Upper lobe of left lung (tissue), 6 donors: ENCODE measurements at regions not wholly inside any gene's neighbourhood (a gene's known extent, or its start where the extent isn't known, plus 50 kb on each side); places are given as distances from the start of the nearest gene placed in this dataset.

Experiments
- ATAC-seq, 2 donors: fragments of 200-7000 bp; cut with Tn5 transposase; one replicate each; pipeline ENCODE4 v1.9.1; 2022; ENCODE audit warnings: mild to moderate bottlenecking in 2 of 2, moderate library complexity in 2 of 2; ENCODE audit not compliant: low FRiP score in 2 of 2
- DNase-seq, 2 donors: peaks; one replicate each; pipeline ENCODE4 v3.0.0-alpha.2; 2019 to 2020
- H3K27ac ChIP-seq, 4 donors: fragments of 200-600 bp; sonication (generic); one replicate each; pipeline ENCODE4 v1.5.1; 2016 to 2019
- H3K27me3 ChIP-seq, 4 donors: fragments of 200-600 bp; sonication (generic); one replicate each; pipeline ENCODE4 v1.5.1; 2017 to 2019
- H3K36me3 ChIP-seq, 4 donors: fragments of 200-600 bp; sonication (generic); one replicate each; pipeline ENCODE4 v1.5.1; 2016 to 2019
- H3K4me1 ChIP-seq, 4 donors: fragments of 200-600 bp; sonication (generic); one replicate each; pipeline ENCODE4 v1.5.1; 2018 to 2019
- H3K4me3 ChIP-seq, 4 donors: fragments of 200-600 bp; sonication (generic); one replicate each; pipeline ENCODE4 v1.5.1; 2017 to 2019; ENCODE audit warnings: mild to moderate bottlenecking in 2 of 4, moderate library complexity in 1 of 4
- H3K9me3 ChIP-seq, 4 donors: fragments of 200-600 bp; sonication (generic); one replicate each; pipeline ENCODE4 v1.5.1; 2018 to 2019
- CTCF ChIP-seq, 6 experiments: fragments of 450-650 bp in 4 of 6; fragments of 200-600 bp in 2 of 6; sonication (generic) in 2 of 6; IDR thresholded peaks; one replicate each; pipeline ENCODE4 v1.5.1; 2016 to 2019; ENCODE audit warnings: antibody characterized with exemption in 6 of 6
- EP300 ChIP-seq, 4 donors: sonication (generic); formaldehyde crosslinking; IDR thresholded peaks; one replicate each; pipeline ENCODE4 v1.5.1; 2017; ENCODE audit warnings: antibody characterized with exemption in 4 of 4, control low read depth in 2 of 4
- POLR2A ChIP-seq, 4 donors: fragments of 450-650 bp; IDR thresholded peaks; one replicate each; pipeline ENCODE4 v1.5.1; 2016 to 2017; ENCODE audit warnings: antibody characterized with exemption in 4 of 4, mild to moderate bottlenecking in 2 of 4
- POLR2AphosphoS5 ChIP-seq, 2 donors: sonication (generic); formaldehyde crosslinking; IDR thresholded peaks; one replicate each; pipeline ENCODE4 v1.5.1; 2017; ENCODE audit warnings: antibody characterized with exemption in 2 of 2
- WGBS, 2 donors: methylation state at CpG; one replicate each; pipeline ENCODE4 v1.1.5; 2017 to 2018; 5-methylcytosine and 5-hydroxymethylcytosine counted together
- donor health status: DM: no; HTN: no; CAD: no; lungs with moderate emphysema.
- donor health status: DM: no; HTN: yes; CAD: no; lungs with severe emphysema.

GRCh38 chr5:126104951-126105350 is 318.3 kb upstream of the GRAMD2B start:
- H3K4me1 ChIP-seq, result no peaks in the 10 kb centered on the region
- DNase-seq, result no peak
- H3K4me3 ChIP-seq, result no peak overlapping the region
- 0 to 50% methylated on average over 1 of the region's 1 CpG for WGBS, 2 donors
- H3K27me3 ChIP-seq, result no peaks in the 10 kb centered on the region
- TF ChIP-seq EP300 (IDR thresholded peaks at IDR 0.05) (no peak), POLR2AphosphoS5 (IDR thresholded peaks at IDR 0.05) (no peak), POLR2A (IDR thresholded peaks at IDR 0.05) (no peak), CTCF (IDR thresholded peaks at IDR 0.05) (no peak)
- H3K27ac ChIP-seq, result no peak overlapping the region
- ATAC-seq, result no peak
- no peaks in the 10 kb centered on the region for H3K36me3 ChIP-seq
- H3K9me3 ChIP-seq, result no peaks in the 10 kb centered on the region

- WGBS, 2 donors, result 82 to 86% methylated on average over 3 of the region's 3 CpGs
- H3K4me3 ChIP-seq, result no peak overlapping the region
Observed at GRCh38 chr5:126106029-126106428, 317.2 kb upstream of the GRAMD2B start.

GRCh38 chr5:126107381-126107780 is 315.8 kb upstream of the GRAMD2B start:
- WGBS, 2 donors, result 100% methylated on average over 2 of the region's 2 CpGs
- no peak overlapping the region for H3K4me3 ChIP-seq
- no peaks in the 10 kb centered on the region for H3K36me3 ChIP-seq
- ATAC-seq, result no peak
- H3K9me3 ChIP-seq, result peaks cover 0 to 4% (median 0%) of the 10 kb centered on the region in 4 donors
- no peaks in the 10 kb centered on the region for H3K4me1 ChIP-seq
- TF ChIP-seq EP300 (IDR thresholded peaks at IDR 0.05) (no peak), POLR2AphosphoS5 (IDR thresholded peaks at IDR 0.05) (no peak), POLR2A (IDR thresholded peaks at IDR 0.05) (no peak), CTCF (IDR thresholded peaks at IDR 0.05) (no peak)
- no peak overlapping the region for H3K27ac ChIP-seq
- H3K27me3 ChIP-seq, result no peaks in the 10 kb centered on the region
- DNase-seq, result no peak

More at GRCh38 chr5:126106029-126106428, 317.2 kb upstream of the GRAMD2B start:
- DNase-seq, result no peak
- no peaks in the 10 kb centered on the region for H3K36me3 ChIP-seq
- no peak for TF ChIP-seq EP300 (IDR thresholded peaks at IDR 0.05)
- no peak for TF ChIP-seq POLR2A (IDR thresholded peaks at IDR 0.05)
- TF ChIP-seq POLR2AphosphoS5 (IDR thresholded peaks at IDR 0.05), result no peak
- no peak for TF ChIP-seq CTCF (IDR thresholded peaks at IDR 0.05)
- ATAC-seq, result no peak
- H3K27me3 ChIP-seq, result no peaks in the 10 kb centered on the region
- H3K4me1 ChIP-seq, result no peaks in the 10 kb centered on the region
- no peaks in the 10 kb centered on the region for H3K9me3 ChIP-seq
- H3K27ac ChIP-seq, result no peak overlapping the region

- Histone ChIP-seq H3K27me3 (no peaks in the 10 kb centered on the region), H3K4me3 (no peak overlapping the region), H3K4me1 (no peaks in the 10 kb centered on the region), H3K27ac (no peak overlapping the region), H3K36me3 (no peaks in the 10 kb centered on the region), H3K9me3 (peaks cover 0 to 15% (median 3%) of the 10 kb centered on the region in 4 donors)
- TF ChIP-seq POLR2A (IDR thresholded peaks at IDR 0.05) (no peak), POLR2AphosphoS5 (IDR thresholded peaks at IDR 0.05) (no peak), CTCF (IDR thresholded peaks at IDR 0.05) (no peak), EP300 (IDR thresholded peaks at IDR 0.05) (no peak)
- WGBS, 2 donors, result 71 to 79% methylated on average over 5 of the region's 5 CpGs
- DNase-seq (no peak), ATAC-seq (no peak)
Observed at GRCh38 chr5:126108470-126108869, 314.7 kb upstream of the GRAMD2B start.

- Histone ChIP-seq H3K27me3 (no peaks in the 10 kb centered on the region), H3K4me3 (no peak overlapping the region), H3K27ac (no peak overlapping the region), H3K4me1 (no peaks in the 10 kb centered on the region), H3K9me3 (peaks cover 0 to 19% (median 3%) of the 10 kb centered on the region in 4 donors), H3K36me3 (no peaks in the 10 kb centered on the region)
- no peak for TF ChIP-seq CTCF (IDR thresholded peaks at IDR 0.05)
- no peak for TF ChIP-seq POLR2A (IDR thresholded peaks at IDR 0.05)
- no peak for TF ChIP-seq EP300 (IDR thresholded peaks at IDR 0.05)
- TF ChIP-seq POLR2AphosphoS5 (IDR thresholded peaks at IDR 0.05), result no peak
- DNase-seq (no peak), ATAC-seq (no peak)
- 37 to 56% methylated on average over 2 of the region's 2 CpGs for WGBS, 2 donors
Observed at GRCh38 chr5:126115059-126115629, 308.1 kb upstream of the GRAMD2B start.
